HG03135 (cell line): ENCODE measurements at regions not wholly inside any gene's neighbourhood (a gene's known extent, or its start where the extent isn't known, plus 50 kb on each side); places are given as distances from the start of the nearest gene placed in this dataset.
A peak's percentile ranks its signal among the peaks of the same experiment; 100 is the strongest.

Source experiments
- ATAC-seq: cut with Tn5 transposase; IDR thresholded peaks from one replicate; pipeline ENCODE4 v1.9.1; 2021; ENCODE audit warnings: mild to moderate bottlenecking, moderate library complexity; ENCODE audit not compliant: unreplicated experiment

DNA sequence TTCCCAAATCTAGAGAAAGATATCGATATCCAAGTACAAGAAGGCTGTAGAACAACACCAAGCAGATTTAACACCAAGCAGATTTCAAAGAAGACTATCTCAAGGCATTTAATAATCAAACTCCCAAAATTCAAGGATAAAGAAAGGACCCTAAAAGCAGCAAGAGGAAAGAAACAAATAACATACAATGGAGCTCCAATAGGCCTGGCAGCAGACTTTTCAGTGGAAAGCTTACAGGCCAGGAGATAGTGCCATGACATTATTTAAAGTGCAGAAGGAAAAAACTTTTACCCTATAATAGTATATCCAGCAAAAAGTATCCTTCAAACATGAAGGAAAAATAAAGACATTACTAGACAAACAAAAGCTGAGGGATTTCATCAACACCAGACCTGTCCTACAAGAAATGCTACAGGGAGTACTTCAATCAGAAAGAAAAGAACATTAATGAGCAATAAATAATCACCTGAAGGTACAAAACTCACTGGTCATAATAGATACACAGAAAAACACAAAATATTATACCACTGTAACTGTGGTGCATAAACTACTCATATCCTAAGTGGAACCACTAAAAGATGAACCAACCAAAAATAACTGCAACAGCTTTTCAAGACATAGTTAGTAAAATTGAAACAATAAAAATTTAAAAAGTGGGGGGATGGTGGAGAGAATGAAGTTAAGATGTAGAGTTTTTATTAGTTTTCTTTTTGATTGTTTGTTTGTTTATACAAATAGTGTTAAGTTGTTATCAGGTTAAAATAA is 267.2 kb downstream of the AUH start:
- ATAC-seq, result no peak

- no peak for ATAC-seq
Measured at GRCh38 chr9:91098203-91098850, 263.4 kb downstream of the AUH start.

DNA sequence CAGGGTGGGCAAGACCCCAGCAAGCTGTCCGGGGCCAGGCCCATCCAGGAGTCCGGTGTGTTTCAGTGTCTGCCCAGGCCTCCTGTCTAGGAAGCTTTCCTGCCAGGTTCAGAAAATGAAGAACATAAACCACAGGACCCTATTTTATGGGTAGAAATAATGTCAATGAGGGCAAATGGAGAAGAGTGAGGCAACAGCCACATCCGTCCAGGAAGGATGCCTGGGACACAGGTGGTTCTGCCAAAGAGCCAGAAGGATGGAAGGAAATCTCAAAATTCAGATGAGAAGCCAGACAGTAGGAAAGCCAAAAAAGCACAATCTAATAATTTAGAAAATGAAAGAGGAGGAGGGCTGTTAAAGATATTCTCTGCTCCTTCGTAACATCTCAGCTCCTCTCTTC is 262.3 kb downstream of the AUH start:
- ATAC-seq, result no peak

- ATAC-seq, result no peak
Measured at GRCh38 chr9:91100878-91101450, 260.8 kb downstream of the AUH start.

DNA sequence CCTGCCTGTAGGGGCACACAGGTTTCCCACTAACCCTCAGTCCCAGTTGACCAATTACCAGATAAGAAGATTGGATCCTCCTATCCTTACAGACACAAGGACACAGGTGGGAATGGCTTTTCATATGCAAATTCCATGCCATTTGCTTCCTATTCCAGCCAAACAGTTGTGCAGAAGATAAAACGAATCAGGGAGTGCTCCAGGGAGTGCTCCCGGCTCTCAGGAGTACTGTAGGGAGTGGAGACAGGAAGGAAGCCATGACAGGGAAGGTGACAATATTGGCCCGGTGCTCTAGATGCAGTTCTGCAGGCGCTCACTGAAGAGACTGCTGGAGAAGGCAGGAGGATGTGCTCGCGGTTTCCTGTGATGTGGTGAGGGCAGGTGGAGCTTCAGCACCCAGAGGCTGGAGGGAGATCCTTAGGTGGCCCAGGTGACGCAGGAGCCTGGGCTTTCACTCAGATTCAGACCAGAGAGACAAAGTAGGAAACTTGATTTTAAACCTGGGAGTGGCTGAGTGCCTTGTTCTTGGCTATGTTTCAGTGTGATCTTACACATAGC is 260.0 kb downstream of the AUH start:
- peak; percentile 49 for ATAC-seq

DNA sequence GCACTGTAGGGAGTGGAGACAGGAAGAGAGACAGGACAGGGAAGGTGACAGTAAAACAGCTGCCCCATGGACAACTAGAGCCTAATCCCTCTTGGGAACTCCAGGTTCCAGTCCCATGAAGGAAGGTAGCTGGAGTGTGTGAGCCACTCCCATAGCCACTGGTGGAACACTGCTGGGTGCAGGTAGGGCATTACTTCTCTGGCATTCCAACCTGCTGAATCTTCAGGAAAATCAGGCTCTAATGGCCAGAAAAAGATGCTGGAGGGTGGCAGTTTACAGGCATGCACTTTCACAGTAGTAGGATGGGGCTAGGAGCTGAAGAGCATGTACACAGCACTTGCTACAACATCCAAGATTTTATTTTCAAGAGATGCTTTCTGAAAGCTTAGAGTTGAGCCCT is 259.4 kb downstream of the AUH start:
- no peak for ATAC-seq

GRCh38 chr9:91103931-91104330 is 257.8 kb downstream of the AUH start:
- no peak for ATAC-seq

- no peak for ATAC-seq
Measured at GRCh38 chr9:91106415-91107081, 255.2 kb downstream of the AUH start.

- ATAC-seq, result no peak
Measured at GRCh38 chr9:91111226-91111625, 250.5 kb downstream of the AUH start.

DNA sequence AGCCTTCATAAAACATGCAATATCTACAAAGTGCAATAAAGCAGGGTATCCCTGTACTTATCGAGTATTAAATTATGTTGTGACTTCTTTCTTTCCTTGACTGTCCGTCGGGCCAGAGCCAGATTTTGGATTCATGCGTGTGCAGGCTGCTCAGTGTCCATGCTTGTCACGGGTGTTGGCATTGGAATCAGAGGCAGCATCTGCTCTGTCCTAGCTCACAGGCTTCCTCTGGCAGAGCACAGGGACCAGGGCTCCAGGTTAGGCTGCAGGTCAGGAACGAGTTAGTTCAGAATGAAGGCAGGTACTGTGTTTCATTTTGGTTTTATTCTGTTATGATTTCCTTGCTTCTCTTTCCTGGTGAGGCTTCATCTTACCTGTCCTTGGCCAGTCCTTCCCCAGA is 249.8 kb downstream of the AUH start:
- no peak for ATAC-seq

DNA sequence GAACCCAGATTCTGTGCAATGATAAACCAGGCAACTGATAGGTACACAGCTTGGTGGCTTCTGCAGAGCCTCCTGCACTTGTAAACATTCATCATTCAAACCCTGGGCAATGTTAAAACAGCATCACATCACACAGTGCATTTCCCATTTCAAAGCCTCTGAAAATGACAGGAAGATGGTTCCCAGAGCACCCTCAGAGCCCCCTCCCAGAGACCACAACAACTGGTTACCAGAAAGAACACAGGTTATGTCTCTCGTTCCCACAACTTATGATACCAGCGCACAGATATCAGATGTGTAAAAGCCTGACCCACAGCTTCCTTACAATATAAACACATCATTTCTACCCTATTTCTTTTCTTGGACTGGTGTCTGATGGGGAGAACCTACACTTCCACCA is 248.7 kb downstream of the AUH start:
- ATAC-seq, result no peak

- no peak for ATAC-seq
Measured at GRCh38 chr9:91114450-91114849, 247.3 kb downstream of the AUH start.

- no peak for ATAC-seq
Measured at GRCh38 chr9:91116211-91116610, 245.5 kb downstream of the AUH start.

- no peak for ATAC-seq
Measured at GRCh38 chr9:91116711-91117110, 245.0 kb downstream of the AUH start.

DNA sequence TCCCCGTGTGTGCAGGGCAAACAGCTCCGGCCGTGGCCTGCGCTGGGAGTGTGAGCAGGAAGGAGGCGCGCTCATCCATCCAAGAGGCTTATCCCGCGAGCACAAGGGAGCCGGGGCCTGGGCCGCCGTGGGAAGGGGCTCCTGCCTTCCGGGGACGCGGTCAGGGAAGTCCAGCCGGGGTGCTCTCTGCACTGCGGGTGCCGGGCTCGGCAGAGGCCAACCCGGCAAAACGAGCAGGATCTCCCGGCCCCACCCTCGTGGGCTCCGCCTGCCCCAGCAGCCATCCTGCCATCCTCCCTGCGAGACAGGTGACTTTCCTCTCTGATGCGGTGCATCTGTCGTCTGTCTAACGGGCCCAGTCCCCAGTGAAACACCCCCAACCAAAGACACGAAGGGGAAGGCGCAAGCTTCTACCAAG is 244.2 kb downstream of the AUH start:
- ATAC-seq, result no peak

DNA sequence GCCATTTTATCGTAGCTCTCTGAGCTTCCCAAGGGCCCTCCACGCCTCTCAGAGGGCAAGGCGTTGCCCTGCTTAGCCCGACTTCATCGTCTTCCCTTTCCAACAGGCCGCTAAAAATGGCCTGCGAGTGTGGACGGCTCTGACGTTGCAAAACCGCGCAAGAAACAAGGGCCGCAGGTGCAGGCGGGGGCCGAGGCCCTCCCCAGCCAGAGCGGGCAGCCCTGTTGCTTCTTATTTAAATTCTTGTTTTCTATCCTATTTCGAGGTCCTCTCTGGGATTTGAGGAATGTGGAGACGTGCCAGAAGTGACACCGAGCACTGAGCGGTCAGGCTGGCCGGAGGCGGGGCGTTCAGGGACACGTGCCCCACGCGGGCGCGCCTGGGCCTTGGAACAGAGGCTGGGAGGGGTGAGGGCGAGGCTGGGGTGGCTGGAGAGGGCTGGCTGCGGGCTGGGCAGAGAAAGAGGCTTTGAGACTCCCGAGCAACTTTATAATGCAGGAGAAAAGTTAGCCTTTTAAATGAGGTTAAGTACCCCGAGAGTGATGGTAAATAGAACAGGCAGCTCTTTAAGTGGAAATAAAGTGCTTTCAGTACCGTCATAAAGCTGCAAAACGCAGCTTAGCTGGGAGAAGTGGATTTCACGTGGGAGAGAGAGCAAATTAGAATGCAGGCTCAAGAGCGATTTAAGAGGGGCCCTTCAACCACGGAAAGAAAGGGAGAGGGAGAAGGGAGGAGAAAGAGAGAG is 243.6 kb downstream of the AUH start:
- ATAC-seq, result no peak

- no peak for ATAC-seq
Measured at GRCh38 chr9:91118704-91119025, 243.1 kb downstream of the AUH start.

- no peak for ATAC-seq
Measured at GRCh38 chr9:91119142-91119541, 242.6 kb downstream of the AUH start.

- ATAC-seq, result no peak
Measured at GRCh38 chr9:91119679-91120078, 242.0 kb downstream of the AUH start.

DNA sequence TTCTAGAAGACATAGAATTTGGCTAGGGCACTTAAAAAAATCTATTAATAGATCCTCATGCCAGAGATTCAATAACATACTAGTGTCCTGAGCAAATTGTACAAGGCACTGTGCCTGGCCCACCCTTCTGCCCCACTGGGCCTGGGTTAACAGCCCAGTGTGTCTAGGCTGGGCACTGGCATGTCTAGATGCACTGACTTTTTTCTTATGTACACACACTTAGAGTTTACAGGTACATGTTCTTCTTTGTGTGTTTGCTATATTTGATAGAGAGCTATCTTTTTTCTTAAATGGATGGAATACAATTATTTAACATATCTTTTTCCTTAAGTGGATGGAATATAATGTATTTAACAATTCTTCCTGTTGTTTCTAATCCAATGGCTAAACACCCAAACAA is 241.5 kb downstream of the AUH start:
- ATAC-seq, result no peak

DNA sequence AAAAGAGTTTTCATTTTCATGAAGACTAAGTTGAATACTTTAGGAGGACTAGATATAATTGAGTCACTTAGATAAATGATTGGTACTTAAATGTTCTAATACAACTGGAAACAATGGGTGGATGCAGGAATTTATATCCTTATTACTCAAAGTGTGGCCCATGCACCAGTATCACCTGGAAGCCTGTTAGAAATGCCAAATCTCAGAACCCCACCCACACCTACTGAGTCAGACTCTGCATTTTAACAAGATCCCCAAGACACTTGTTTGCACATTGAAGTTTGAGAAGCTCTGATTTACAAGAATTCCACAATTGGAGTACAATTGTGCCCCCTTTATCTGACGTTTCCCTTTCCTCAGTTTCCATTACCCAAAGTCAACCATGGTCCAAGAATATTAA is 239.0 kb downstream of the AUH start:
- ATAC-seq, result no peak
